Trophoblast cell (in vitro differentiated cells and primary cell): ENCODE measurements at regions not wholly inside any gene's neighbourhood (a gene's known extent, or its start where the extent isn't known, plus 50 kb on each side); places are given as distances from the start of the nearest gene placed in this dataset.

Source experiments
- DNase-seq, 2 donors: peaks; one replicate each; pipeline ENCODE4 v3.0.0-alpha.2; 2016
- H2AFZ ChIP-seq: 2 replicates; pipeline ENCODE4 v1.6.1; 2013; ENCODE audit warnings: low read length, moderate library complexity, mild to moderate bottlenecking; ENCODE audit not compliant: insufficient read depth, poor library complexity
- H2AK5ac ChIP-seq: 2 replicates; pipeline ENCODE4 v1.6.1; 2013; ENCODE audit warnings: mild to moderate bottlenecking, low read length
- H2BK120ac ChIP-seq: 2 replicates; pipeline ENCODE4 v1.6.1; 2013; ENCODE audit warnings: low read length, mild to moderate bottlenecking, moderate library complexity; ENCODE audit not compliant: insufficient read depth, poor library complexity
- H2BK12ac ChIP-seq: 2 replicates; pipeline ENCODE4 v1.6.1; 2013; ENCODE audit warnings: mild to moderate bottlenecking, low read length, moderate library complexity
- H2BK5ac ChIP-seq: 2 replicates; pipeline ENCODE4 v1.6.1; 2013; ENCODE audit warnings: low read length, low read depth, moderate library complexity, mild to moderate bottlenecking; ENCODE audit not compliant: poor library complexity
- H3K14ac ChIP-seq: 2 replicates; pipeline ENCODE4 v1.6.1; 2013; ENCODE audit warnings: mild to moderate bottlenecking, low read length
- H3K18ac ChIP-seq: 2 replicates; pipeline ENCODE4 v1.6.1; 2013; ENCODE audit warnings: mild to moderate bottlenecking, low read length
- H3K23ac ChIP-seq: 2 replicates; pipeline ENCODE4 v1.6.1; 2013; ENCODE audit warnings: low read length
- H3K27ac ChIP-seq: 2 replicates; pipeline ENCODE4 v1.5.1; 2013; ENCODE audit warnings: low read depth, mild to moderate bottlenecking, inconsistent platforms, low read length, moderate library complexity
- H3K27me3 ChIP-seq: 2 replicates; pipeline ENCODE4 v1.6.1; 2013; ENCODE audit warnings: inconsistent platforms, mild to moderate bottlenecking, low read length, moderate library complexity; ENCODE audit not compliant: insufficient read depth
- H3K36me3 ChIP-seq, 2 experiments: 1 replicate in 1 of 2; 2 replicates in 1 of 2; pipeline ENCODE4 v1.6.1; 2013; ENCODE audit warnings: low read length in 2 of 2, mild to moderate bottlenecking in 2 of 2, moderate library complexity in 1 of 2; ENCODE audit not compliant: insufficient read depth in 2 of 2, control insufficient read depth in 1 of 2
- H3K4ac ChIP-seq: 2 replicates; pipeline ENCODE4 v1.6.1; 2013; ENCODE audit warnings: low read depth, mild to moderate bottlenecking, low read length, moderate library complexity
- H3K4me1 ChIP-seq, 2 experiments: 1 replicate in 1 of 2; 2 replicates in 1 of 2; pipeline ENCODE4 v1.6.1; 2013; ENCODE audit warnings: low read length in 2 of 2, mild to moderate bottlenecking in 2 of 2, moderate library complexity in 1 of 2; ENCODE audit not compliant: insufficient read depth in 2 of 2, control insufficient read depth in 1 of 2
- H3K4me2 ChIP-seq: 2 replicates; pipeline ENCODE4 v1.6.1; 2013; ENCODE audit warnings: inconsistent platforms, mild to moderate bottlenecking, low read length, moderate library complexity
- H3K4me3 ChIP-seq: 2 replicates; pipeline ENCODE4 v1.5.1; 2013; ENCODE audit warnings: mild to moderate bottlenecking, low read depth, low read length, inconsistent platforms
- H3K79me1 ChIP-seq: one replicate; pipeline ENCODE4 v1.6.1; 2013; ENCODE audit warnings: low read length
- H3K79me2 ChIP-seq: 2 replicates; pipeline ENCODE4 v1.6.1; 2013; ENCODE audit warnings: low read length, mild to moderate bottlenecking; ENCODE audit not compliant: control insufficient read depth, insufficient read depth, poor library complexity
- H3K9ac ChIP-seq: 2 replicates; pipeline ENCODE4 v1.6.1; 2013; ENCODE audit warnings: mild to moderate bottlenecking, low read length
- H3K9me3 ChIP-seq: 2 replicates; pipeline ENCODE4 v1.6.1; 2013; ENCODE audit warnings: low read depth, mild to moderate bottlenecking, control low read depth, inconsistent platforms, low read length; ENCODE audit not compliant: insufficient read depth
- H4K12ac ChIP-seq: 2 replicates; pipeline ENCODE4 v1.6.1; 2013; ENCODE audit warnings: low read depth, mild to moderate bottlenecking, low read length, moderate library complexity
- H4K8ac ChIP-seq: 2 replicates; pipeline ENCODE4 v1.6.1; 2013; ENCODE audit warnings: low read depth, mild to moderate bottlenecking, low read length, moderate library complexity
- H4K91ac ChIP-seq: one replicate; pipeline ENCODE4 v1.6.1; 2013; ENCODE audit warnings: low read depth, mild to moderate bottlenecking, low read length, moderate library complexity
- WGBS: extraction: QIAGEN DNeasy Blood & Tissue Kit; methylation state at CpG from one replicate; pipeline ENCODE4 v1.1.7; 2013; ENCODE audit warnings: missing lambda C conversion rate; ENCODE audit not compliant: insufficient read length, insufficient coverage; ENCODE audit errors: extremely low coverage; 5-methylcytosine and 5-hydroxymethylcytosine counted together

DNA sequence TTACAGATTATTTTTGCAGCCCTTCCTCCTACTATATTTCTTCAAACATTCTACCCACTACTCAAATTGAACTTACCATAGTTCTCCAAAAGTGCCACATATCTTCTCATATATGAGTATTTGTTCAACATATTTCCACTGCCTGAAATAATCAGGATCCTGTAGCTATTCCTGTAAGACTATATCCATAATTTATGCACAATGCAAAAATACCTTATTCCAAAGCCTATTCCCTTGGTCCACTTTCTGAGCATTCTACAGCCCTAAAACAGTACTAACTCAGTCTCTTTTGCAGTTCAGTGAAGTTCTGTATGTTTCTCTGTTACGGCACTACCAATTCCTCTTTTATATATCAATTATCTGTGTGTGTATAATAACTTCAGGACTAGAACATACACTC, 1283.7 kb upstream of the ADGRL2 start:
- H2AFZ ChIP-seq: no peak overlapping the region
- H2BK5ac ChIP-seq: no peak overlapping the region
- no peaks in the 10 kb centered on the region for H3K79me1 ChIP-seq
- no peak overlapping the region for H3K4ac ChIP-seq
- no peak overlapping the region for H2AK5ac ChIP-seq
- H3K14ac ChIP-seq: no peak overlapping the region
- no peaks in the 10 kb centered on the region for H3K9me3 ChIP-seq
- H3K4me1 ChIP-seq: no peaks in the 10 kb centered on the region
- no peak overlapping the region for H4K8ac ChIP-seq
- no peak overlapping the region for H3K4me2 ChIP-seq
- H2BK12ac ChIP-seq: no peak overlapping the region
- no peak overlapping the region for H4K91ac ChIP-seq
- H2BK120ac ChIP-seq: no peak overlapping the region
- H3K4me3 ChIP-seq: no peak overlapping the region
- H3K27ac ChIP-seq: no peak overlapping the region
- no peaks in the 10 kb centered on the region for H3K79me2 ChIP-seq
- H3K27me3 ChIP-seq: no peaks in the 10 kb centered on the region
- no peak overlapping the region for H3K23ac ChIP-seq
- H3K36me3 ChIP-seq: no peaks in the 10 kb centered on the region
- DNase-seq: no peak
- no peak overlapping the region for H3K9ac ChIP-seq
- no peak overlapping the region for H4K12ac ChIP-seq
- H3K18ac ChIP-seq: no peak overlapping the region
- no CpG with 5 or more reads among the region's 1 CpG for WGBS

DNA sequence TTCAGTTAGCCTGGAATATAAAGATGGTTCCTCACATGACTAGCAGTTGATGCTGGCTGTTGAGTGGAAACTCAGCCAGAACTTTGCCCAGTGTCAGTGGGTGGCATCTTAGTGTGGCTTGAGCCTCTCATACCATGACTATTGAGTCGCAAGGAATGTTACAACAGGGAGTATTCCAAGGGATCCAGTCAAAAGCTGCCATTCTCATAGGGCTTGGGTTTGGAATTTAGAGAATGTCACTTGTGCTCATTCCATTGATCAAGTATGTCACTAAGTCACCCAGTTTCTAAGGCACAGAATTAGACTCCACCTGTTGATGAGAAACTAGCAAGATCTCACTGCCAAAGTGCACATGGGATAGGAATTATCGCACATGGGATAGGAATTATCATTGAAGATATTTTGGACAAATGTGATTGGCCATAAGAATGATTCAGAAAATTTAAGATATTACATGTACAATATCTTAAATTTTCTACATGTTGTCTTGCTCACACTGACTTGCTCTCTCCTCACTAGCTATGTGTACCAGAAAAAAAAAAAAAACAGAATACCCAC, 1290.7 kb upstream of the ADGRL2 start:
- no peak overlapping the region for H3K4ac ChIP-seq
- no peaks in the 10 kb centered on the region for H3K79me2 ChIP-seq
- no peak overlapping the region for H3K27ac ChIP-seq
- H3K4me3 ChIP-seq: no peak overlapping the region
- H3K23ac ChIP-seq: no peak overlapping the region
- H3K14ac ChIP-seq: no peak overlapping the region
- no peaks in the 10 kb centered on the region for H3K27me3 ChIP-seq
- no peaks in the 10 kb centered on the region for H3K9me3 ChIP-seq
- no peak overlapping the region for H4K8ac ChIP-seq
- no peak overlapping the region for H3K9ac ChIP-seq
- no peak overlapping the region for H2AFZ ChIP-seq
- no peaks in the 10 kb centered on the region for H3K4me1 ChIP-seq
- no peak overlapping the region for H4K12ac ChIP-seq
- no peaks in the 10 kb centered on the region for H3K79me1 ChIP-seq
- H2BK5ac ChIP-seq: no peak overlapping the region
- WGBS: no CpG with 5 or more reads among the region's 2 CpGs
- H2BK12ac ChIP-seq: no peak overlapping the region
- no peak overlapping the region for H2AK5ac ChIP-seq
- no peaks in the 10 kb centered on the region for H3K36me3 ChIP-seq
- H2BK120ac ChIP-seq: no peak overlapping the region
- H3K4me2 ChIP-seq: no peak overlapping the region
- DNase-seq: peak; percentile 21 to 88
- no peak overlapping the region for H3K18ac ChIP-seq
- H4K91ac ChIP-seq: no peak overlapping the region

DNA sequence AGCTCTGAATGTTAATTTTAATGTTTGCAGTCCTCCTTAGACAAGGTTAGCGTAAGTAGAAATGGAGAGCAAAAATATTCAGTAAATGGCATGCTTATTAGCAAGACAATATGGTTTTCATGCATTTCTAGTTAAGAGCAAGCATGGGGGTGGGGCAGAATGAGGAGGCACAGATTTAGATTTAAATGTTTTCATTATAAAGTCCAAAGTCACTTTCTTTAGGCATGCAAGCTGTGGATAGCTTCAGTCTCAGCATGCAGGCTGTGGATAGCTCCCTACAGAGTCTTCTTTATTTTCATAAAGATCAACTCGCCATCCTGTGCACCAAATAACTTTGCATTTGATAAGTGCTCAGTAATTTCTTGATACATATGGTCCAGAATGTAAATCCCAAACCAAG, 1294.5 kb upstream of the ADGRL2 start:
- no CpG with 5 or more reads among the region's 2 CpGs for WGBS

DNA sequence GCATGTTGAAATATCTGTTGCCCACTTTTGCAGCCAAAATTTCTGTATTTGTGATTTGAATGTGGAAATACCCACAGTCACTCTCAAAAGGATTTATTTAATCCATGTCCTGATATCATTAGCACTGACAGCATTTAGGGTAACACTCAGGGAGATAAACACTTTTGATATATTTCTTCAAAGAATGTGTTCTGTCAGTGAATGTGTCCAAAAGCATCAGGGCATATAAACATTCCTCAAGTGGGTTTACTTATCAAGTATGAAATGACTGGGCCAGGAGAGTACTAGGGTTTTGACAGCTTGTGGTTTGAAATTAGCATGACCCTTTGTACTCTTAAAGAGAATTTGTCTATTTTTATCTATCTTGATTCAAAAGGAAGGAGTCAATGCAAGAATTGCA, 1302.1 kb upstream of the ADGRL2 start:
- Histone ChIP-seq H3K18ac (no peak overlapping the region), H2BK5ac (no peak overlapping the region), H3K14ac (no peak overlapping the region), H3K79me2 (no peaks in the 10 kb centered on the region), H4K8ac (no peak overlapping the region), H3K4me2 (no peak overlapping the region), H3K79me1 (no peaks in the 10 kb centered on the region), H3K27ac (no peak overlapping the region), H3K9me3 (peaks cover 2% of the 10 kb centered on the region), H3K4me3 (no peak overlapping the region), H3K27me3 (no peaks in the 10 kb centered on the region), H2BK12ac (no peak overlapping the region), H3K4ac (no peak overlapping the region), H3K9ac (no peak overlapping the region), H3K36me3 (no peaks in the 10 kb centered on the region), H2AFZ (no peak overlapping the region), H4K91ac (no peak overlapping the region), H3K4me1 (no peaks in the 10 kb centered on the region), H2BK120ac (no peak overlapping the region), H4K12ac (no peak overlapping the region), H2AK5ac (no peak overlapping the region), H3K23ac (no peak overlapping the region)
- DNase-seq: no peak

More for the DNA sequence above, 1294.5 kb upstream of the ADGRL2 start:
- no peak overlapping the region for H3K27ac ChIP-seq
- no peak overlapping the region for H3K14ac ChIP-seq
- no peak overlapping the region for H4K8ac ChIP-seq
- no peaks in the 10 kb centered on the region for H3K79me1 ChIP-seq
- H2BK12ac ChIP-seq: no peak overlapping the region
- H2AFZ ChIP-seq: no peak overlapping the region
- no peak overlapping the region for H3K9ac ChIP-seq
- H3K4me3 ChIP-seq: no peak overlapping the region
- no peak overlapping the region for H2BK5ac ChIP-seq
- H3K18ac ChIP-seq: no peak overlapping the region
- no peaks in the 10 kb centered on the region for H3K79me2 ChIP-seq
- no peak overlapping the region for H2AK5ac ChIP-seq
- DNase-seq: no peak
- H3K4me2 ChIP-seq: no peak overlapping the region
- no peak overlapping the region for H2BK120ac ChIP-seq
- no peak overlapping the region for H3K23ac ChIP-seq
- H3K4me1 ChIP-seq: no peaks in the 10 kb centered on the region
- H3K9me3 ChIP-seq: no peaks in the 10 kb centered on the region
- no peak overlapping the region for H4K12ac ChIP-seq
- no peaks in the 10 kb centered on the region for H3K27me3 ChIP-seq
- H4K91ac ChIP-seq: no peak overlapping the region
- no peak overlapping the region for H3K4ac ChIP-seq
- no peaks in the 10 kb centered on the region for H3K36me3 ChIP-seq
